Right lobe of liver (tissue), 6 donors: ENCODE measurements at regions not wholly inside any gene's neighbourhood (a gene's known extent, or its start where the extent isn't known, plus 50 kb on each side); places are given as distances from the start of the nearest gene placed in this dataset.

Experiments used
- ATAC-seq, 4 donors: fragments of 200-7000 bp; cut with Tn5 transposase; one replicate each; pipeline ENCODE4 v1.9.1; 2020; ENCODE audit warnings: mild to moderate bottlenecking in 4 of 4, moderate library complexity in 4 of 4
- DNase-seq, 3 donors: peaks; one replicate each; pipeline ENCODE4 v3.0.0-alpha.2; 2020
- H3K27ac ChIP-seq, 3 donors: fragments of 200-600 bp; one replicate each; pipeline ENCODE4 v1.8.0; 2022
- H3K27me3 ChIP-seq, 2 donors: fragments of 200-600 bp; one replicate each; pipeline ENCODE4 v1.8.0; 2022
- H3K36me3 ChIP-seq, 4 donors: fragments of 200-600 bp; sonication (generic) in 1 of 4; one replicate each; pipeline versions ENCODE4 v1.5.1 to v1.8.0; 2017 to 2022; ENCODE audit warnings: control low read depth in 1 of 4
- H3K4me1 ChIP-seq, 4 donors: fragments of 200-600 bp; sonication (generic) in 1 of 4; one replicate each; pipeline versions ENCODE4 v1.5.1 to v1.8.0; 2017 to 2022; ENCODE audit warnings: control low read depth in 1 of 4
- H3K4me3 ChIP-seq, 3 donors: fragments of 200-600 bp; one replicate each; pipeline ENCODE4 v1.8.0; 2022
- H3K9me3 ChIP-seq, 4 donors: fragments of 200-600 bp; sonication (generic) in 1 of 4; one replicate each; pipeline versions ENCODE4 v1.5.1 to v1.8.0; 2017 to 2022; ENCODE audit warnings: control low read depth in 1 of 4
- CTCF ChIP-seq, 4 donors: fragments of 200-600 bp in 3 of 4; fragments of 450-650 bp in 1 of 4; IDR thresholded peaks; one replicate each; pipeline versions ENCODE4 v1.5.1 to v1.8.0; 2016 to 2022; ENCODE audit warnings: antibody characterized with exemption in 4 of 4, mild to moderate bottlenecking in 2 of 4
- POLR2A ChIP-seq: fragments of 450-650 bp; IDR thresholded peaks from one replicate; pipeline ENCODE4 v1.6.1; 2017; ENCODE audit warnings: antibody characterized with exemption, mild to moderate bottlenecking
- WGBS: methylation state at CpG from one replicate; pipeline ENCODE4 v1.1.6; 2018; ENCODE audit warnings: low coverage, low lambda C conversion rate; ENCODE audit not compliant: insufficient coverage; ENCODE audit errors: missing lambda C conversion rate; 5-methylcytosine and 5-hydroxymethylcytosine counted together
- intact Hi-C, 2 donors: fragments of 100-400 bp; cut with DNase I; formaldehyde crosslinking; loops; one replicate each; pipeline versions ENCODE4 v1.11.2 to v1.14.1; 2022
- donor health status: DM: no; HTN: yes; CAD: no.
- donor health status: DM: no; HTN: no; CAD: no.
- donor health status: DM: no; HTN: no; CAD: no.
- donor health status: DM: no; HTN: yes; CAD: no.
- donor health status: DM: no; HTN: yes; CAD: no.

- TF ChIP-seq POLR2A (no peak), CTCF (IDR thresholded peaks at IDR 0.05) (no peak)
- intact Hi-C loops, result no loop called here
- H3K4me1 ChIP-seq, result no peaks in the 10 kb centered on the region
- ATAC-seq (no peak), DNase-seq (no peak)
- H3K36me3 ChIP-seq, result no peaks in the 10 kb centered on the region
- H3K9me3 ChIP-seq, result no peaks in the 10 kb centered on the region
- no peak overlapping the region for H3K4me3 ChIP-seq
- no peak overlapping the region for H3K27ac ChIP-seq
- H3K27me3 ChIP-seq, result no peaks in the 10 kb centered on the region
These were observed 1830.0 kb upstream of the AGA start for GRCh38 chr4:179272282-179272681.

- intact Hi-C loops, result no loop called here
- H3K9me3 ChIP-seq, result no peaks in the 10 kb centered on the region
- no peaks in the 10 kb centered on the region for H3K36me3 ChIP-seq
- H3K4me3 ChIP-seq, result no peak overlapping the region
- no peak overlapping the region for H3K27ac ChIP-seq
- no peaks in the 10 kb centered on the region for H3K27me3 ChIP-seq
- WGBS, result 34% methylated on average over 2 of the region's 2 CpGs
- no peaks in the 10 kb centered on the region for H3K4me1 ChIP-seq
- no peak for ATAC-seq
- DNase-seq, result no peak
- TF ChIP-seq CTCF (IDR thresholded peaks at IDR 0.05) (no peak), POLR2A (no peak)
These were observed 1836.4 kb upstream of the AGA start for GRCh38 chr4:179278647-179279046.

GRCh38 chr4:179285696-179286095, 1843.5 kb upstream of the AGA start:
- ATAC-seq, result no peak
- TF ChIP-seq CTCF (IDR thresholded peaks at IDR 0.05) (no peak), POLR2A (no peak)

GRCh38 chr4:179291657-179292056, 1849.4 kb upstream of the AGA start:
- DNase-seq, result no peak
- Histone ChIP-seq H3K27ac (no peak overlapping the region), H3K9me3 (peaks cover 0 to 3% (median 0%) of the 10 kb centered on the region in 4 donors), H3K4me3 (no peak overlapping the region), H3K4me1 (no peaks in the 10 kb centered on the region), H3K36me3 (no peaks in the 10 kb centered on the region), H3K27me3 (no peaks in the 10 kb centered on the region)
- TF ChIP-seq POLR2A, result no peak
- TF ChIP-seq CTCF (IDR thresholded peaks at IDR 0.05), result no peak
- intact Hi-C loops, result no loop called here
- ATAC-seq, result no peak

More at GRCh38 chr4:179285696-179286095, 1843.5 kb upstream of the AGA start:
- Histone ChIP-seq H3K4me3 (no peak overlapping the region), H3K36me3 (no peaks in the 10 kb centered on the region), H3K27me3 (no peaks in the 10 kb centered on the region), H3K4me1 (no peaks in the 10 kb centered on the region), H3K27ac (no peak overlapping the region), H3K9me3 (no peaks in the 10 kb centered on the region)
- 25% methylated on average over 2 of the region's 3 CpGs for WGBS
- intact Hi-C loops, result no loop called here
- no peak for DNase-seq

GRCh38 chr4:179292468-179292867, 1850.2 kb upstream of the AGA start:
- peaks cover 0 to 3% (median 0%) of the 10 kb centered on the region in 4 donors for H3K9me3 ChIP-seq
- 25% methylated on average over 1 of the region's 1 CpG for WGBS
- ATAC-seq, result no peak

More at GRCh38 chr4:179292468-179292867, 1850.2 kb upstream of the AGA start:
- no peak for DNase-seq
- no peaks in the 10 kb centered on the region for H3K27me3 ChIP-seq
- H3K27ac ChIP-seq, result no peak overlapping the region
- H3K36me3 ChIP-seq, result no peaks in the 10 kb centered on the region
- intact Hi-C loops, result no loop called here
- no peak overlapping the region for H3K4me3 ChIP-seq
- H3K4me1 ChIP-seq, result no peaks in the 10 kb centered on the region
- TF ChIP-seq CTCF (IDR thresholded peaks at IDR 0.05) (no peak), POLR2A (no peak)
